GM23248 (cell line): ENCODE measurements at regions not wholly inside any gene's neighbourhood (a gene's known extent, or its start where the extent isn't known, plus 50 kb on each side); places are given as distances from the start of the nearest gene placed in this dataset.

ENCODE experiments used
- EZH2 ChIP-seq: fragments of 200-600 bp; sonication (generic); IDR thresholded peaks from 2 replicates; pipeline ENCODE4 v1.6.1; 2018; ENCODE audit warnings: antibody characterized with exemption, mild to moderate bottlenecking; ENCODE audit not compliant: insufficient read depth, poor library complexity, severe bottlenecking
- EZH2phosphoT487 ChIP-seq: fragments of 200-600 bp; sonication (generic); IDR thresholded peaks from 2 replicates; pipeline ENCODE4 v1.6.1; 2018; ENCODE audit warnings: antibody characterized with exemption, moderate library complexity, mild to moderate bottlenecking, low read depth; ENCODE audit not compliant: insufficient read depth

- TF ChIP-seq EZH2phosphoT487, result no peak
- no peak for TF ChIP-seq EZH2
Measured at GRCh38 chr2:194424683-194425209, 1232.3 kb upstream of the SLC39A10 start.
